Skeletal muscle satellite cell (primary cell): ENCODE measurements at regions not wholly inside any gene's neighbourhood (a gene's known extent, or its start where the extent isn't known, plus 50 kb on each side); places are given as distances from the start of the nearest gene placed in this dataset.

Experiments used
- H3K27me3 ChIP-seq: 2 replicates; pipeline ENCODE4 v1.7.0; 2013; ENCODE audit warnings: low read length; ENCODE audit not compliant: control insufficient read depth, insufficient read depth
- H3K36me3 ChIP-seq: 2 replicates; pipeline ENCODE4 v1.7.0; 2013; ENCODE audit warnings: mild to moderate bottlenecking, control low read depth, low read length; ENCODE audit not compliant: insufficient read depth
- H3K4me1 ChIP-seq: 2 replicates; pipeline ENCODE4 v1.7.0; 2013; ENCODE audit warnings: low read length; ENCODE audit not compliant: control insufficient read depth, insufficient read depth
- H3K4me2 ChIP-seq: 2 replicates; pipeline ENCODE4 v1.7.0; 2013; ENCODE audit warnings: mild to moderate bottlenecking, low read length
- H3K4me3 ChIP-seq: 2 replicates; pipeline ENCODE4 v1.7.0; 2013; ENCODE audit warnings: low read length
- H3K9ac ChIP-seq: 2 replicates; pipeline ENCODE4 v1.7.0; 2013; ENCODE audit warnings: mild to moderate bottlenecking, low read depth, low read length, moderate library complexity
- H3K9me3 ChIP-seq: replicated peaks from 2 replicates; pipeline ENCODE4 v1.7.0; 2013; ENCODE audit warnings: mild to moderate bottlenecking, control low read depth, low read length

GRCh38 chr10:130377986-130378540, 241.9 kb downstream of the GLRX3 start:
- Histone ChIP-seq H3K9me3 (peaks cover 13% of the 10 kb centered on the region), H3K4me1 (no peaks in the 10 kb centered on the region), H3K4me2 (no peak overlapping the region), H3K4me3 (no peak overlapping the region), H3K27me3 (no peaks in the 10 kb centered on the region), H3K9ac (no peak overlapping the region), H3K36me3 (no peaks in the 10 kb centered on the region)

GRCh38 chr10:130378556-130379400, 242.6 kb downstream of the GLRX3 start:
- Histone ChIP-seq H3K4me2 (no peak overlapping the region), H3K4me1 (no peaks in the 10 kb centered on the region), H3K9ac (no peak overlapping the region), H3K9me3 (peaks cover 13% of the 10 kb centered on the region), H3K27me3 (no peaks in the 10 kb centered on the region), H3K4me3 (no peak overlapping the region), H3K36me3 (no peaks in the 10 kb centered on the region)

- H3K4me2 ChIP-seq = no peak overlapping the region
- no peak overlapping the region for H3K9ac ChIP-seq
- no peaks in the 10 kb centered on the region for H3K36me3 ChIP-seq
- peaks cover 13% of the 10 kb centered on the region for H3K9me3 ChIP-seq
- no peaks in the 10 kb centered on the region for H3K27me3 ChIP-seq
- no peaks in the 10 kb centered on the region for H3K4me1 ChIP-seq
- H3K4me3 ChIP-seq = no peak overlapping the region
Observed at GRCh38 chr10:130380056-130380455, 243.9 kb downstream of the GLRX3 start.

GRCh38 chr10:130382031-130382430, 245.8 kb downstream of the GLRX3 start:
- H3K4me1 ChIP-seq = no peaks in the 10 kb centered on the region
- H3K4me2 ChIP-seq = no peak overlapping the region
- H3K4me3 ChIP-seq = no peak overlapping the region
- no peak overlapping the region for H3K9ac ChIP-seq
- H3K27me3 ChIP-seq = no peaks in the 10 kb centered on the region
- no peaks in the 10 kb centered on the region for H3K36me3 ChIP-seq
- H3K9me3 ChIP-seq = peaks cover 13% of the 10 kb centered on the region

GRCh38 chr10:130387936-130388580, 251.9 kb downstream of the GLRX3 start:
- H3K4me1 ChIP-seq = no peaks in the 10 kb centered on the region
- H3K27me3 ChIP-seq = no peaks in the 10 kb centered on the region
- H3K4me2 ChIP-seq = no peak overlapping the region
- no peak overlapping the region for H3K9ac ChIP-seq
- no peaks in the 10 kb centered on the region for H3K36me3 ChIP-seq
- H3K4me3 ChIP-seq = no peak overlapping the region
- peaks cover 11% of the 10 kb centered on the region for H3K9me3 ChIP-seq

- no peaks in the 10 kb centered on the region for H3K36me3 ChIP-seq
- no peak overlapping the region for H3K4me2 ChIP-seq
- H3K27me3 ChIP-seq = no peaks in the 10 kb centered on the region
- H3K9me3 ChIP-seq = peaks cover 16% of the 10 kb centered on the region
- H3K4me3 ChIP-seq = no peak overlapping the region
- H3K4me1 ChIP-seq = no peaks in the 10 kb centered on the region
- H3K9ac ChIP-seq = no peak overlapping the region
Observed at GRCh38 chr10:130388746-130389145, 252.6 kb downstream of the GLRX3 start.

GRCh38 chr10:130389906-130390305, 253.7 kb downstream of the GLRX3 start:
- H3K4me2 ChIP-seq = no peak overlapping the region
- H3K9me3 ChIP-seq = peaks cover 16% of the 10 kb centered on the region
- no peaks in the 10 kb centered on the region for H3K4me1 ChIP-seq
- H3K27me3 ChIP-seq = no peaks in the 10 kb centered on the region
- no peak overlapping the region for H3K4me3 ChIP-seq
- no peak overlapping the region for H3K9ac ChIP-seq
- no peaks in the 10 kb centered on the region for H3K36me3 ChIP-seq

- Histone ChIP-seq H3K9me3 (peaks cover 16% of the 10 kb centered on the region), H3K4me1 (no peaks in the 10 kb centered on the region), H3K27me3 (no peaks in the 10 kb centered on the region), H3K9ac (no peak overlapping the region), H3K4me3 (no peak overlapping the region), H3K4me2 (no peak overlapping the region), H3K36me3 (no peaks in the 10 kb centered on the region)
Observed at GRCh38 chr10:130392031-130392430, 255.8 kb downstream of the GLRX3 start.

- Histone ChIP-seq H3K36me3 (no peaks in the 10 kb centered on the region), H3K27me3 (no peaks in the 10 kb centered on the region), H3K9ac (no peak overlapping the region), H3K4me3 (no peak overlapping the region), H3K9me3 (peaks cover 16% of the 10 kb centered on the region), H3K4me2 (no peak overlapping the region), H3K4me1 (no peaks in the 10 kb centered on the region)
Observed at GRCh38 chr10:130393342-130393741, 257.2 kb downstream of the GLRX3 start.

- peaks cover 21% of the 10 kb centered on the region for H3K9me3 ChIP-seq
Observed at GRCh38 chr10:130394832-130395231, 258.6 kb downstream of the GLRX3 start.

GRCh38 chr10:130395248-130395936, 259.2 kb downstream of the GLRX3 start:
- H3K27me3 ChIP-seq = no peaks in the 10 kb centered on the region
- no peaks in the 10 kb centered on the region for H3K36me3 ChIP-seq
- no peak overlapping the region for H3K9ac ChIP-seq
- H3K4me2 ChIP-seq = no peak overlapping the region
- H3K4me1 ChIP-seq = no peaks in the 10 kb centered on the region
- peaks cover 21% of the 10 kb centered on the region for H3K9me3 ChIP-seq
- no peak overlapping the region for H3K4me3 ChIP-seq

More at GRCh38 chr10:130394832-130395231, 258.6 kb downstream of the GLRX3 start:
- H3K9ac ChIP-seq = no peak overlapping the region
- no peak overlapping the region for H3K4me2 ChIP-seq
- no peaks in the 10 kb centered on the region for H3K4me1 ChIP-seq
- no peak overlapping the region for H3K4me3 ChIP-seq
- no peaks in the 10 kb centered on the region for H3K36me3 ChIP-seq
- no peaks in the 10 kb centered on the region for H3K27me3 ChIP-seq
